Neural progenitor cell (in vitro differentiated cells): ENCODE measurements at regions not wholly inside any gene's neighbourhood (a gene's known extent, or its start where the extent isn't known, plus 50 kb on each side); places are given as distances from the start of the nearest gene placed in this dataset.

Experiments
- DNase-seq: peaks from one replicate; pipeline ENCODE4 v3.0.0-alpha.2; 2016; ENCODE audit warnings: low spot score
- H2AFZ ChIP-seq: fragments of 200-600 bp; sonication (generic); replicated peaks from 2 replicates; pipeline ENCODE4 v1.6.1; 2016; ENCODE audit warnings: antibody characterized with exemption
- H3F3A ChIP-seq: fragments of 200-600 bp; sonication (generic); 2 replicates; pipeline ENCODE4 v1.6.1; 2016; ENCODE audit warnings: antibody characterized with exemption, low read depth
- H3K27ac ChIP-seq: fragments of 200-600 bp; sonication (generic); 2 replicates; pipeline ENCODE4 v1.5.1; 2016; ENCODE audit warnings: mild to moderate bottlenecking
- H3K27me3 ChIP-seq: fragments of 200-600 bp; sonication (generic); 2 replicates; pipeline ENCODE4 v1.6.1; 2016; ENCODE audit warnings: mild to moderate bottlenecking, moderate library complexity
- H3K36me3 ChIP-seq: fragments of 200-600 bp; sonication (generic); 2 replicates; pipeline ENCODE4 v1.5.1; 2016
- H3K4me1 ChIP-seq: fragments of 200-600 bp; sonication (generic); 2 replicates; pipeline ENCODE4 v1.6.1; 2016; ENCODE audit warnings: mixed run types
- H3K4me2 ChIP-seq: fragments of 200-600 bp; sonication (generic); 2 replicates; pipeline ENCODE4 v1.6.1; 2016
- H3K4me3 ChIP-seq: fragments of 200-600 bp; sonication (generic); 2 replicates; pipeline ENCODE4 v1.5.1; 2016
- H3K79me2 ChIP-seq: fragments of 200-600 bp; sonication (generic); 2 replicates; pipeline ENCODE4 v1.6.1; 2016; ENCODE audit warnings: low read depth
- H3K9ac ChIP-seq: fragments of 200-600 bp; sonication (generic); 2 replicates; pipeline ENCODE4 v1.6.1; 2016
- H3K9me3 ChIP-seq: fragments of 200-600 bp; sonication (generic); 2 replicates; pipeline ENCODE4 v1.5.1; 2016; ENCODE audit warnings: low read depth
- H4K20me1 ChIP-seq: fragments of 200-600 bp; sonication (generic); 2 replicates; pipeline ENCODE4 v1.6.1; 2016; ENCODE audit warnings: low read depth
- H3K27ac Mint-ChIP-seq: 3 replicates; pipeline ENCODE4 v1.8.0; 2021; ENCODE audit warnings: mixed read lengths
- H3K27me3 Mint-ChIP-seq: 2 replicates; pipeline ENCODE4 v1.8.0; 2022; ENCODE audit warnings: low read depth, mild to moderate bottlenecking, inconsistent platforms, moderate library complexity, mixed read lengths; ENCODE audit not compliant: insufficient read depth
- H3K36me3 Mint-ChIP-seq: 3 replicates; pipeline ENCODE4 v1.8.0; 2021; ENCODE audit warnings: mixed read lengths
- H3K4me1 Mint-ChIP-seq: 3 replicates; pipeline ENCODE4 v1.8.0; 2021; ENCODE audit warnings: mixed read lengths
- H3K4me3 Mint-ChIP-seq: 3 replicates; pipeline ENCODE4 v1.8.0; 2021; ENCODE audit warnings: mild to moderate bottlenecking, moderate library complexity, mixed read lengths
- H3K9me3 Mint-ChIP-seq: 3 replicates; pipeline ENCODE4 v1.8.0; 2020; ENCODE audit warnings: mixed read lengths
- EZH2 ChIP-seq: fragments of 200-600 bp; sonication (generic); IDR thresholded peaks from 2 replicates; pipeline ENCODE4 v1.6.1; 2017; ENCODE audit warnings: antibody characterized with exemption, mild to moderate bottlenecking, moderate library complexity
- EZH2phosphoT487 ChIP-seq: fragments of 200-600 bp; sonication (generic); IDR thresholded peaks from 2 replicates; pipeline ENCODE4 v1.6.1; 2017; ENCODE audit warnings: antibody characterized with exemption
- TF ChIP-seq, protein P1 (sequence below): fragments of 200-600 bp; sonication (generic); IDR thresholded peaks from 2 replicates; pipeline ENCODE4 v1.5.1; 2017; ENCODE audit warnings: antibody characterized with exemption, mild to moderate bottlenecking

DNA sequence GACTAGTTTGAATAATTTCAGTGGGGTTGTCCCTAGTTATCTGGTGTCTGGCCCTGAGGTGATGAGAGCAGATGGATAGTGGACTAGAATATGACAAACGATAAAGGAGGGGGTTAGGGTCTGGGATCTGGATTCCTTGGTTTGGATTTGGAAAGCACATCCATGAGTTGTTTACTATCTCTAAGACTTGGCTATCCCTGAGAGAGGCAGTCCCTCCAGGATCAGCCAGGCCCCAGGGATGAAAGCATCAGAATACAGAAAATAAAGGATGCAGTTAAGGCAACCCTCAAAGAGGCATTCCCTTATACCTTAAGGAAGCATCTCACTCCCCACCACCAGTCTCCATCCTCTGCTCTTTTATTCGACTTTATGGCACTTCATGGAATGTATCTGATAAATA is 230.7 kb downstream of the NHLRC3 start:
- H2AFZ ChIP-seq = no peak overlapping the region
- Mint-ChIP-seq H3K9me3 (peaks cover 17% of the 10 kb centered on the region), H3K36me3 (peaks cover 3% of the 10 kb centered on the region), H3K27me3 (no peaks in the 10 kb centered on the region), H3K27ac (no peak overlapping the region), H3K4me1 (peaks cover 2% of the 10 kb centered on the region), H3K4me3 (no peak overlapping the region)
- no peaks in the 10 kb centered on the region for H3K9me3 ChIP-seq
- no peak for DNase-seq
- no peak overlapping the region for H3K9ac ChIP-seq
- no peak overlapping the region for H3K27ac ChIP-seq
- TF ChIP-seq EZH2 = no peak
- TF ChIP-seq, protein P1, sequence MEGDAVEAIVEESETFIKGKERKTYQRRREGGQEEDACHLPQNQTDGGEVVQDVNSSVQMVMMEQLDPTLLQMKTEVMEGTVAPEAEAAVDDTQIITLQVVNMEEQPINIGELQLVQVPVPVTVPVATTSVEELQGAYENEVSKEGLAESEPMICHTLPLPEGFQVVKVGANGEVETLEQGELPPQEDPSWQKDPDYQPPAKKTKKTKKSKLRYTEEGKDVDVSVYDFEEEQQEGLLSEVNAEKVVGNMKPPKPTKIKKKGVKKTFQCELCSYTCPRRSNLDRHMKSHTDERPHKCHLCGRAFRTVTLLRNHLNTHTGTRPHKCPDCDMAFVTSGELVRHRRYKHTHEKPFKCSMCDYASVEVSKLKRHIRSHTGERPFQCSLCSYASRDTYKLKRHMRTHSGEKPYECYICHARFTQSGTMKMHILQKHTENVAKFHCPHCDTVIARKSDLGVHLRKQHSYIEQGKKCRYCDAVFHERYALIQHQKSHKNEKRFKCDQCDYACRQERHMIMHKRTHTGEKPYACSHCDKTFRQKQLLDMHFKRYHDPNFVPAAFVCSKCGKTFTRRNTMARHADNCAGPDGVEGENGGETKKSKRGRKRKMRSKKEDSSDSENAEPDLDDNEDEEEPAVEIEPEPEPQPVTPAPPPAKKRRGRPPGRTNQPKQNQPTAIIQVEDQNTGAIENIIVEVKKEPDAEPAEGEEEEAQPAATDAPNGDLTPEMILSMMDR = no peak
- no peak for TF ChIP-seq EZH2phosphoT487
- no peak overlapping the region for H3K4me3 ChIP-seq
- H3K79me2 ChIP-seq = no peaks in the 10 kb centered on the region
- H3K27me3 ChIP-seq = no peaks in the 10 kb centered on the region
- no peaks in the 10 kb centered on the region for H3F3A ChIP-seq
- H3K4me2 ChIP-seq = no peak overlapping the region
- H3K36me3 ChIP-seq = no peaks in the 10 kb centered on the region
- no peaks in the 10 kb centered on the region for H3K4me1 ChIP-seq
- no peaks in the 10 kb centered on the region for H4K20me1 ChIP-seq

DNA sequence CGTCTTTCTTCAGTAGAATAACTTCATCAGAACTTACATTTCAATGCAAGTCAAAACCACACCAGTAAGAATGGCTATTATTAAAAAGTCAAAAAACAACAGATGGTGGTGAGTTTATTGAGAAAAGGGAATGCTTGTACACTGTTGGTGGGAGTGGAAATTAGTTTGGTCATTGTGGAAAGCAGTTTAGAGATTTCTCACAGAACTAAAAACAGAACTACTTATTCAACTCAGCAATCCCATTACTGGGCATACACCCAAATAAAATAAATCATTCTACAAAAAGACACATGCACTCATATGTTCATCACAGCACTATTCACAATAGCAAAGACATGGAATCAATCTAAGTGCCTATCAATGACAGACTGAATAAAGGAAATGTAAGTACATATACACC is 231.2 kb downstream of the NHLRC3 start:
- no peak for TF ChIP-seq EZH2phosphoT487
- TF ChIP-seq EZH2 = no peak
- TF ChIP-seq, protein P1 = no peak
- Histone ChIP-seq H3K4me2 (no peak overlapping the region), H3K4me1 (no peaks in the 10 kb centered on the region), H3K79me2 (no peaks in the 10 kb centered on the region), H3K27ac (no peak overlapping the region), H3K9ac (no peak overlapping the region), H3K4me3 (no peak overlapping the region), H2AFZ (no peak overlapping the region), H3K9me3 (no peaks in the 10 kb centered on the region), H3F3A (no peaks in the 10 kb centered on the region), H4K20me1 (no peaks in the 10 kb centered on the region), H3K36me3 (no peaks in the 10 kb centered on the region), H3K27me3 (no peaks in the 10 kb centered on the region)
- H3K9me3 Mint-ChIP-seq = peaks cover 17% of the 10 kb centered on the region
- H3K4me1 Mint-ChIP-seq = peaks cover 4% of the 10 kb centered on the region
- no peak overlapping the region for H3K4me3 Mint-ChIP-seq
- H3K27me3 Mint-ChIP-seq = no peaks in the 10 kb centered on the region
- H3K27ac Mint-ChIP-seq = no peak overlapping the region
- no peak for DNase-seq
- peaks cover 3% of the 10 kb centered on the region for H3K36me3 Mint-ChIP-seq

DNA sequence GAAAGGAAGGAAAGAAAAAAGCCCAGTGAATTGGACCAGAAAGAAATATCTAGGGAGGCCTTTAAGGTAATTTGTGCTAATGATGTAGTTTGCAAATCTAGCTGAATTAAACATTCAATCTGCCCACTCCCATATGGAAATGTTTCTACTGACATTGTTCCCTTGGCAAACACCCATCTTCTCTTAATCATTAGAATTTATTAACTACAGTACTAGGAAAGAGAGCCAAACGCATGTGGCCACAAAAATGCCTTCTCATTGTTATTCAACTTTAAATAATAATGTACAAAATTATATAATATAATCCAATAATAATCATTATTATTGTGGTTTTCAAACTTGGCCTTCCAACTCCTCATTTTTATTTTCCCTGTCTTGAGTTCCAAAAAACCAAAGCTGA is 234.7 kb downstream of the NHLRC3 start:
- no peak for DNase-seq

DNA sequence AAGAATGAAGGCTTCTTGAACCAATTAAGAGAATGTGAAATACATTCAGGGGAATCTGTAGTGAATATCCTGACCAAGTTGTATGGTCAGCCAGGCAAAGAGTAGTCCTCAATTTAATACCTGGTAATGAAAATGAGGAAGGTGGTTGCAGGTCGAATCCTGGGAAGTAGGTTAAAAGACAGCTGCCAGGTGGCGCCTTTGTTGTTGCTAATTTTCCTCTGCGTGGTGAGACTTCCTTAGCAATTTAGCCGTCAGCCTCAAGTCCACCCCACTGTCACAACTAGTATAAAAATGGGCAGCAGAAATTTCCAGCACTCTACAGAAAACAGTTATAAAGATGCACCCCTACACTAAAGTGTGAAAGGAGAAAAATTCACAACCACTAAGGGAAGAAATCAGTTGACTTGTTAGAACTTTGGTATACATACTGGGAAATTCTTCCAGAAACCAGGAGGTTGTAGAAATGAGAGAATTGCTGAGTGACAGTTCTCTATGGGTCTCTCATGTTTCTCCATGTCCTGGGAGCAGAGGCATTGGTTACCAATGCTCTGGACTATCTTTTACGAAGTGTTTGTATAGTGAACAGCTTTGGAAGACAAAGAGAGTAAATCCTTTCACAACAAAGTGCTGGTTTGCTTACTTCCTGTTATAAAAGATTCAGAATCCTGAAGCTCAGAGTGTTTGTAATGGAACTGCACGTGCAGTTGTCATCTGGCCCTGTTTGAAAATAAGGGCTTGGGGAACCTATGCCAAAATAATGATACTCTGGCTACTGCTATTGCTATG is 235.9 kb downstream of the NHLRC3 start:
- Mint-ChIP-seq H3K36me3 (no peaks in the 10 kb centered on the region), H3K27me3 (no peaks in the 10 kb centered on the region), H3K9me3 (peaks cover 4% of the 10 kb centered on the region), H3K4me1 (peaks cover 7% of the 10 kb centered on the region), H3K4me3 (no peak overlapping the region), H3K27ac (no peak overlapping the region)
- Histone ChIP-seq H2AFZ (peak overlapping the region; percentile 48), H3K9ac (no peak overlapping the region), H3K9me3 (no peaks in the 10 kb centered on the region), H3K27me3 (no peaks in the 10 kb centered on the region), H3K36me3 (no peaks in the 10 kb centered on the region), H3K27ac (no peak overlapping the region), H3K79me2 (no peaks in the 10 kb centered on the region), H3K4me3 (no peak overlapping the region), H3K4me2 (no peak overlapping the region), H3F3A (no peaks in the 10 kb centered on the region), H3K4me1 (no peaks in the 10 kb centered on the region), H4K20me1 (no peaks in the 10 kb centered on the region)
- TF ChIP-seq EZH2 = no peak
- TF ChIP-seq, protein P1 = peak; percentile 39
- peak; percentile 28 for DNase-seq

More for the DNA sequence above, 234.7 kb downstream of the NHLRC3 start:
- Histone ChIP-seq H3F3A (no peaks in the 10 kb centered on the region), H3K79me2 (no peaks in the 10 kb centered on the region), H3K9ac (no peak overlapping the region), H3K27ac (no peak overlapping the region), H3K9me3 (no peaks in the 10 kb centered on the region), H3K4me3 (no peak overlapping the region), H3K27me3 (no peaks in the 10 kb centered on the region), H2AFZ (no peak overlapping the region), H4K20me1 (no peaks in the 10 kb centered on the region), H3K4me2 (no peak overlapping the region), H3K36me3 (no peaks in the 10 kb centered on the region), H3K4me1 (no peaks in the 10 kb centered on the region)
- Mint-ChIP-seq H3K4me1 (peaks cover 7% of the 10 kb centered on the region), H3K27me3 (no peaks in the 10 kb centered on the region), H3K27ac (no peak overlapping the region), H3K36me3 (no peaks in the 10 kb centered on the region), H3K4me3 (no peak overlapping the region), H3K9me3 (peaks cover 4% of the 10 kb centered on the region)
- no peak for TF ChIP-seq EZH2phosphoT487
